ENCODE measurements at regions not wholly inside any gene's neighbourhood (a gene's known extent, or its start where the extent isn't known, plus 50 kb on each side); places are given as distances from the start of the nearest gene placed in this dataset.

GRCh38 chr1:73333847-73334503, 864.0 kb downstream of the LRRIQ3 start:
- H3K4me3 ChIP-seq (ENCODE audit: low read depth, low read length) = no peak overlapping the region
- TF ChIP-seq CTCF (IDR thresholded peaks at IDR 0.05; ENCODE audit: low read depth, low read length, missing control alignments) = no peak
- no peak for DNase-seq (ENCODE audit: low read depth)

GRCh38 chr1:73331726-73332125, 866.2 kb downstream of the LRRIQ3 start:
- no peak overlapping the region for H3K4me3 ChIP-seq (ENCODE audit: low read depth, low read length)
- no peak for DNase-seq (ENCODE audit: low read depth)
- TF ChIP-seq CTCF (IDR thresholded peaks at IDR 0.05; ENCODE audit: low read depth, low read length, missing control alignments) = no peak

GRCh38 chr1:73327998-73328397, 870.0 kb downstream of the LRRIQ3 start:
- DNase-seq (ENCODE audit: low read depth) = no peak
- TF ChIP-seq CTCF (IDR thresholded peaks at IDR 0.05; ENCODE audit: low read depth, low read length, missing control alignments) = no peak
- H3K4me3 ChIP-seq (ENCODE audit: low read depth, low read length) = no peak overlapping the region

GRCh38 chr1:73327180-73327793, 870.7 kb downstream of the LRRIQ3 start:
- no peak overlapping the region for H3K4me3 ChIP-seq (ENCODE audit: low read depth, low read length)
- TF ChIP-seq CTCF (IDR thresholded peaks at IDR 0.05; ENCODE audit: low read depth, low read length, missing control alignments) = no peak
- no peak for DNase-seq (ENCODE audit: low read depth)

GRCh38 chr1:73326663-73327062, 871.3 kb downstream of the LRRIQ3 start:
- H3K4me3 ChIP-seq (ENCODE audit: low read depth, low read length) = no peak overlapping the region
- DNase-seq (ENCODE audit: low read depth) = no peak
- TF ChIP-seq CTCF (IDR thresholded peaks at IDR 0.05; ENCODE audit: low read depth, low read length, missing control alignments) = no peak

GRCh38 chr1:73310797-73311381, 887.1 kb downstream of the LRRIQ3 start:
- no peak for DNase-seq (ENCODE audit: low read depth)
- no peak overlapping the region for H3K4me3 ChIP-seq (ENCODE audit: low read depth, low read length)
- no peak for TF ChIP-seq CTCF (IDR thresholded peaks at IDR 0.05; ENCODE audit: low read depth, low read length, missing control alignments)

Measured in GM12864 (cell line).